ENCODE measurements at regions not wholly inside any gene's neighbourhood (a gene's known extent, or its start where the extent isn't known, plus 50 kb on each side); places are given as distances from the start of the nearest gene placed in this dataset.
"Not testable (repeated sequence)": the region's sequence is repeated elsewhere in the genome, so short reads cannot be mapped to it uniquely, and the experiment has no call there.

DNA sequence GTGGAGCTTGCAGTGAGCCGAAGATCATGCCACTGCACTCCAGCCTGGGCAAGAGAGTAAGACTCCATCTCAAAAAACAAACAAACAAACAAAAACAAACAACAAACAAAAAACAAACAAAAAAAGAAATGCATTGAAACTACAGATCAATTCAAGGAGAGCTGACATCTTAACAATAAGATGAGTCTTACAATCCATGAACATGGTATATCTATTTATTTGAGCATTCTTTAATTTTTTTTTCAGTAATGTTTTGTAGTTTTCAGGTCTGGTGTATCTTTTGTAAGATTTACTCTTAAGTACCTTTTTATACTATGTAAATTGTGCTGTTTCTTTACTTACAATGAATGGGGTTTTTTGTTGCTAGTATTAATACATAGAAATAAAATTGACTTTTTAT lies 140.1 kb upstream of the DAPK1 start:
- in situ Hi-C loops (cut with HindIII; ENCODE audit: low sequenced_read_pairs): no loop called here

DNA sequence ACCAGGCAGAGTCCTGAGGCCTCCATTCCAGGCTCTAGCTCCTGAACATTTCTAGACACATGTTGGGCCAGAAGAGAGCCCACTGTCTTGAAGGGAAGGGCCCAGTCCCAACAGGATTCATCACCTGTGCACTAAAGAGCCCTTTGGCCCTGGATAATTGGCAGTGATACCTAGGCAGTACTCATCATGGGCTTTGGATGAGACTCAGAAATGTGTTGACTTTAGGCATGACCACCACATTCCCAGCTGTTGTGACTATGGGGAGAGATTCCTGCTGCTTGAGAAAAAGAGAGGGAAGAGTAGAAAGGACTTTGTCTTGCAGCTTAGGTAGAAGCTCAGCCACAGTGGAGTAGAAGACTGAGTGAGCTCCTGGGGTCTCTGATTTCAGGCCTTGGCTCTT lies 138.4 kb upstream of the DAPK1 start:
- in situ Hi-C loops (cut with HindIII; ENCODE audit: low sequenced_read_pairs): no loop called here

DNA sequence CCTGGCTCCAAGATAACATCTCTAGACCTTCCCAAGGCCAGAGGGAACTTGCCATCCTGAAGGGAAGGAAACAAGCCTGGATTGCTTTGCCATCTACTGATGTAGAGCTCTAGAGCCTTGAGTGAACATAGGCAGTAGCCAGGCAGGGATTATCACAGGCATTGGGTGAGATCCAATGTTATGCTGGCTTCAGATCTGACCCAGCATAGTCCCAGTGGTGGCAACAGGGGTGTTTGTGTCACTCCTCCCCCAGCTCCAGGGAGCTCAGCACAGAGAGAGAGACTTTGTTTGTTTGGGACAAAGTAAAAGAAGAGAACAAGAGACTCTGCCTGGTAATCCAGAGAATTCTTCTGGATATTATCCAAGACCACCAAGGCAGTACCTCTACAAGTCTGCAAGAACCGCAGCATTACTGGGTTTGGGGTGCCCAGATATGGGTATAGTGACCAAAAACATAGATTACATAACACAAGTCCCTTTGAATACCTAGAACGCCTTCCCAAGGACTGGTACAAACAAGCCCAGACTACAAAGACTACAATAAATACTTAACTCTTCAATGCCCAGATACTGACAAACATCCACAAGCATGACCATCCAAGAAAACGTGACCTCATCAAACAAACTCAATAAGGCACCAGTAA lies 137.6 kb upstream of the DAPK1 start:
- in situ Hi-C loops (cut with HindIII; ENCODE audit: low sequenced_read_pairs): no loop called here

DNA sequence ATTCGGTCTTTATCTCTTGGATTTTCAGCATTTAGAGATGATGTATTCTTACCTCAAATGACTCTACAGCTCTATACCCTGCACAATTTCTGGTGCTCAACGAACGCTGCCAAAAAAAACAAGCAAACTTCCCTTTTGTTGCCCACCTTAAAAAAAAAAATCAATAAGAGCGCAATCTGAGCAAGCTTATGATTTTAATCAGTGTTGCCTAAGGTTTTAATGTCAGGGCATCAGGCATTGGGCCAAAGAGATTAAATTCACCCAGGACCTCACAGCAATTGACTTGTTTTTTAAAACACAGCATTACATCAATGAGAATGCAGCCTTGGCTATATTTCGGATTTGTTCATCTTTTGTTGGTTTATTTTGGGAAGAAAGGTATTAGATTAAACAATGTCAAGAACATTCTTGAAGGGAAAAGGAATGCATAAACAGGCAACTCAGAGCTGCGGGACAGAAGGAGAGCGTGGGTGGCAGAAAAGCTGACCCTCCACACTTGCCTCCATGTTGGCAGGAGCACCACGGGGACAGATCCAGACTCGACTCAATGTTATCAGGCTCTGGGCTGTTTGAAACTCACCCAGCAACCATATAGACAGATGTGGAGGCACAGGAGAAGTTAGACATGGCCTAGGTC lies 127.5 kb upstream of the DAPK1 start:
- in situ Hi-C loops (cut with HindIII; ENCODE audit: low sequenced_read_pairs): no loop called here

DNA sequence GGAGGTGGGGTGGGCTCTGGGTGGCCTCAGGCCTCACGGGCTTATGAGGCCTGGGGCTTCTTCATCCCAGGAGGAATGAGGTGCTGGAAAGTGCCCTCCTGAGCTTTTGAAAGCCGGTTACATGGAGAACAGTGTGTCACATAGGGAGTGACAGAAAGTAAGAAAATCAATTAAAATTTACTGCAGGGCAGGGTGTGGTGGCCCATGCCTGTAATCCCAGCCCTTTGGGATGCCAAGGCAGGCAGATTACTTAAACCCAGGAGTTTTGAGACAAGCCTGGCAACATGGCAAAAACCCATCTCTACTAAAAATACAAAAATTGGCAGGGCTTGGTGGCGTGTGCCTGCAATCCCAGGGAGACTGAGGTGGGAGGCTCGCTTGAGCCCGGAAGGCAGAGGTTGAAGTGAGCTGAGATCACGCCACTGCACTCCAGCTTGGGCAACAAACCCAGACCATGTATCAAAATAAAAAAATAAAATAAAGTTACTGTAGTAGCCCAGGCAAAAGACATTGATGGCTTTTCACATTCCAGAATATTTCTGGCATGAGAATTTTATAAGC lies 125.8 kb upstream of the DAPK1 start:
- in situ Hi-C loops (cut with HindIII; ENCODE audit: low sequenced_read_pairs): no loop called here

DNA sequence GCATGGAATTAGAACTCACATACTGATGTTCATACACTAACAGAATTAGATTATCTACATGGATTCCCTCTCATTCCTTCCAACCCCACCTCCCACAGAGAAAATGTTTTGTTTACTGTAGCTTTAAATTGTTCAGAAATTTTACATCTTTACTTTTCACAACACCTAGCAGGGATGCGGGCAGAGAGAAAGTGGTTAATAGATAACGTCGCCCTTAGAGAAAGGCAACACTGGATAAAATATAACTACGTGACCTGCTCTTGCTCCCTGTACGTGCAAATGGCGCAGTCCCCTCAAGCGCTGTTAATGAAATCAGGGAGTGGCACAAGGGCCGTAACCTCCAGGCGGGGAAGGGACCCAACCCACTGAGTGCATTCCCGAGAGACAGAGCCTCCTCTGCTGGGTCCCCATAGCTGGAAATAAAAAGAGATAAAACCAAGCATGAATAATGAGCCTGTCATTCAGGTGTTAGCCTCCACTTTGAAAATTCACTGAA lies 125.3 kb upstream of the DAPK1 start:
- in situ Hi-C loops (cut with HindIII; ENCODE audit: low sequenced_read_pairs): no loop called here

DNA sequence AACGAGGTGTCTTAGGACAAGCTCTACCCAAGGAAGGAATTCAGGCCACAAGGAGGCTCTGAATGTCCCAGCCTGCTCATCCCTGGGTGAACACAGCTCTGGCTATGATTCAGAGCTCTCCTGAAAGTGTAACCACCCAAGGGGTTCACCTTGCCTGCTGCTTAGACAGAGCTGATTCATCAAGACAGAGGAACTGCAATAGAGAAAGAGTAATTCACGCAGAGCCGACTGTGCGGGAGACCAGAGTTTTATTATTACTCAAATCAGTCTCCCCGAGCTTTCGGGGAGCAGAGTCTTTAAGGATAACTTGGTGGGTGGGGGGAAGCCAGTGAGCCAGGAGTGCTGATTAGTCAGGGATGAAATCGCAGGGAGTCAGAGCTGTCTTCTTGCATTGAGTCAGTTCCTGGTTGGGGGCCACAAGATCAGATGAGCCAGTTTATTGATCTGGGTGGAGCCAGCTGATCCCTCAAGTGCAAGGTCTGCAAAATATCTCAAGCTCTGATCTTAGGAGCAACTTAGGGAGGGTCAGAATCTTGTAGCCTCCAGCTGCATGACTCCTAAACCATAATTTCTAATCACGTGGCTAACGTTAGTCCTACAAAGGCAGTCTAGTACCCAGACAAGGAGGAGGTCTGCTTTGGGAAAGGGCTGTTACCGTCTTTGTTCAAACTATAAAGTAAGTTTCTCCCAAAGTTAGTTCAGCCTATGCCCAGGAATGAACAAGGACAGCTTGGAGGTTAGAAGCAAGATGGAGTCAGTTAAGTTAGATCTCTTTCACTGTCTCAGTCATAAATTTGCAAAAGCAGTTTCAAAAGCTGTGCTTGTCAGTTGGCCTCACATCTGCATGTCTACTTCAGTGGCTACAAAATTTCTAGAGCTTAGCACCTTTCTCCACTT lies 123.4 kb upstream of the DAPK1 start:
- in situ Hi-C loops (cut with HindIII; ENCODE audit: low sequenced_read_pairs): not testable (repeated sequence)

DNA sequence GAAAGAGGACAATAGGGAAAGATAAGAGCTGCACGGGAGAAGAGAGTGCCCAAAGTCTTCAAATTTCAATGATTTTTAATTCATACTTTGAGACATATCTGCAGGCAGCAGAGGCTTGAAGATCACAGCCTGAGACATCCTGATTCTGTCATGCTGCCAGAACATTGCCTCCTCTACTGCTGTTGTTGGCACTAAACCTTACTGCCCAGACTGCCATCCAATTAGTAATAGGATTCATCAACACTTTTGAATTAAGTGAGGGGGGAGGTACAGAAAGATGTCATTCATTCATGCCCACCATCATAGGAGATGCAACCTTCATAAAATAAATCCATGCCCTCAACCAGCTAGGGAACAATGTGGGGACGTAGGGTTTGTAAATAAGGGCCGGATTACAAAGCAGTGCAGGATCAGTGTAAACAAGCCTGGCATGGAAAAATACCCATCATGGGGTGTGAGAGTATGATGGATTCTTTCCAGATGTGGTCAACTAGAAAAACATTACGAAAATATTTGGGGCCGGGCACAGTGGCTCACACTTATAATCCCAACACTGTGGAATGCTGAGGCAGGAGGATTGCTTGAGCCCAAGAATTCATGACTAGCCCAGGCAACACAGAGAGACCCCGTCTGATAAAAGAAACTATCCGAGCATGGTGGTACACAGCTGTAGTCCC lies 122.1 kb upstream of the DAPK1 start:
- in situ Hi-C loops (cut with HindIII; ENCODE audit: low sequenced_read_pairs): no loop called here

DNA sequence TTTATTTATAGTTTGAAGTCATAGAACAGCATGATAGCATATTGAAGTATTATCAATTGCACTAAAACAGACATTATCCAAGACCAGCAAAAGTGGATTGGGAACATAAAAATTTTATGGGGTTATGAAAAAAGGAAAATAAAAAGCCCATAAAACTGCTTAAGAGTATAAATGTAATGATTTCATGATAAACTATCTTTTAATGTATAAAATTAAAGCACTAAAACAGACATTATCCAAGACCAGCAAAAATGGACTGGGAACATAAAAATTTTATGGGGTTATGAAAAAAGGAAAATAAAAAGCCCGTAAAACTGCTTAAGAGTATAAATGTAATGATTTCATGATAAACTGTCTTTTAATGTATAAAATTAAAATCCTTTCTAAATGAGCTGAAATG lies 119.0 kb upstream of the DAPK1 start:
- in situ Hi-C loops (cut with HindIII; ENCODE audit: low sequenced_read_pairs): no loop called here

DNA sequence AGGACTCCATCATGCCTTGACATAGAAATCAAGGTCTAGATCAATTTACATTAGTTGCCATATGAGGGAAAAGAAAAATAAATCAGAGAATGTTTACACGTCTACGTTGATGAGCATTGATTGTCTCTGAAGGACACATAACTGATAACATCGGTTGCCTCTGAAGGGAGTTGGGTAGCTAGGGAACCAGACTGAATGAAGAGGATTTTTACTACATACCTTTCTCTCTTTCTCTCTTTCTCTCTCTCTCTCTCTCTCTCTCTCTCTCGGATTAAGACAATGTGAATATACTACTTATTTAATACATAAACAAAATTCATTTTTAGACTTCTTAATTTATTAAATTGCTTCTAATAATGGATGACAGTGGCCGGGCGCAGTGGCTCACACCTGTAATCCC lies 118.4 kb upstream of the DAPK1 start:
- in situ Hi-C loops (cut with HindIII; ENCODE audit: low sequenced_read_pairs): no loop called here

DNA sequence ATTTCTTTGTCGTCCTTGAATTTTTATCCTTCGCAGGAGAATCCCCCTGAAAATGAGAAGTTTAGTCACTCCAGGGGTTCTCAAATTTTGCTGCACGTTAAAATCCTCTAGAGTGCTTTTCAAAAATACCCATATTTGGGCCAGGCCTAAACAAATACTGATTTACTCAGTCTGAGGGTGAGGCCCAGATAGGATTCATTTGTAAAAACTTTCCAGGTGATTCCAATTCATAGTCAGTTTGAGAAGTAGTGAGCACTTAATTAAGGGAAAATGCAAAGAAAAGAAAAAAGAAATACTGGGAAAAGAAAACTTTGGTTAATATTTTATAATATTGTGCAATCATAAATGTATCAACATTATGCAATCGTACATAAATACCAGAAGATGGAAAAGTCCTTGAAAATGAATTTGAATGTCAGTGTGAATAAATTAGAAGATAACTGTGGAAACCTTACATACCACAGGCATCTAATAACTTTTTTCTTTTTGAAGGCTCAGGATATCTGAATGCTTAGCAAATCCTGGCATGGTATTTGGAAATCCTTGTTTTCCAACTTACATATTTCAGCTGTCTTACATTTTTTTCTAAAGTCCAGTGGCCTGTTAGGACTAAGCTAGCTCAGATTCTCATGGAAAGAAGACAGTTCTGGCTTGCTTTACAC lies 116.5 kb upstream of the DAPK1 start:
- in situ Hi-C loops (cut with HindIII; ENCODE audit: low sequenced_read_pairs): loop anchor here (5.0 kb wide), 1 partner anchor 44 kb away; no protein-coding TSS in a partner anchor

DNA sequence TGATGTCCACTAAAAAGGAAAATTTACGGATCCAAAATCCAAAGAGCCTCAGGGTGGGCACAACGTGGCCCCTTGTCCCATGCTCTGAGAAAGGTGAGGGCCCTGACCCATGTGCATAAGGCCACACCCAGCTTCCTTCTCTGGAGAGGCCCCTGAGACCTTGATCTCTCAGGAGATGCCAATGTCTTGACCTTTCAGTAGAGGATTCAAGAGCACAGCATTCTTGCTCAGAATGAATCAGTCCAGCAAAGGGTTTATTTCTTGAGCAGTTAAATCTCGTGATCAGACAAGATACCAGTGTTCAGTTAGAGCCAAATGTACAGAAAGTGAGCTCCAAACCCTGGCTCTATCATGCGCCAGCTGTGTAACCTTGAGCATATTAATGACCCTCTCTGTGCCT lies 115.9 kb upstream of the DAPK1 start:
- in situ Hi-C loops (cut with HindIII; ENCODE audit: low sequenced_read_pairs): loop anchor here (5.0 kb wide), 1 partner anchor 44 kb away; no protein-coding TSS in a partner anchor

DNA sequence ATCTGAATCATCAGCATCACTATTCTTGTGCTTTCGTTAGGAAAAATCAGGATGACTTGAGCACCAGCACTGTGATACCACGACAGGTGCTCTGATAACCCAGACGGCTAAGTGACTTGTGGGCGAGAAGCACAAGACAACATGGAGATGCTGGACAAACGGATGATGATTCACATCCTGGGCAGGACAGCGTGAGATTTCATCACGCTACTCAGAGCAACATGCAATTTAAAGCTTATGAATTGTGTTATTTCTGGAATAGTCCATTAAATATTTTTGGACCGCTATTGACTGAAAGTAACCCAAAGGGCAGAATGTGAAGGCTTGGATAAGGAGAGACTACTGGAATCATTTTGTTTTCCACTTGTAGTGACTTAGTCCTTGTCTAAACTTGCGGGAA lies 114.8 kb upstream of the DAPK1 start:
- in situ Hi-C loops (cut with HindIII; ENCODE audit: low sequenced_read_pairs): loop anchor here (5.0 kb wide), 1 partner anchor 46 kb away; no protein-coding TSS in a partner anchor

DNA sequence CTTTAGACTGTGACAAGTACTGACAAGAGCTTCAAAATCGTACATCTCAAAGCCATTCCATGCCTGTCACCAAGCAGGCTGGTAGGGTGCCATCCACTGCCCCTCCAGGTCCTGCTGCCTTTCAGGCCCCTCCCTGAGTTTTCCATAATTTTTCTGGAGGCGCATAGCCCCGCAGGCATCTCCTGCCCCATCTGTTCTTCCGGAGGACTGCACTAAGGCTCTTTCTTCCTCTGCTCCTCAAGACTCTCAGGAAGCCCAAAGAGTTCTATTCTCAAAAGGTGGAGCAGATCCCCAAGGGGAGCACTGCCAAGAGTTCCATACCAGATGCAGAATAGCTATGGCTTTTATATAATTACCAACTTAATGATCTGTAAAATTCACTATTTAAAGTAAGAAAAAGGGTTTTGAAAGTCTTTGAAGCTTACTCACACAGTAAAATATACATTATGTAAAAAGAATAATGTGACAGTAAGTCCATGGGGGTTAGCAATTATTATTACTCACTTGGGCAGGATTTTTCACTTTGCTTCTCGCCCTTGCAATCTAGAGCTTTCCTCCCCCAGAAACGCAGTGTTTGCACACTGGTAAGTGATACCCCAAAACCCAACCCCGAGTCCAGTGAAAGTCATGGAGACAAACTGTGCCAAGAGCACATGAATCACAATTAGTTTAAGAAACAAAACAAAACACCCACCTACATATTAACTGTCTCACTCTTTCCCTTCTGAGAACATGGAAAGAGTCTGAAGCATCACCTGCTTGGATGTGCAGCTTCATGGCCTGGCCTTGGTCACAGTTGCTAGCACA lies 114.1 kb upstream of the DAPK1 start:
- in situ Hi-C loops (cut with HindIII; ENCODE audit: low sequenced_read_pairs): loop anchor here (5.0 kb wide), 1 partner anchor 46 kb away; no protein-coding TSS in a partner anchor

DNA sequence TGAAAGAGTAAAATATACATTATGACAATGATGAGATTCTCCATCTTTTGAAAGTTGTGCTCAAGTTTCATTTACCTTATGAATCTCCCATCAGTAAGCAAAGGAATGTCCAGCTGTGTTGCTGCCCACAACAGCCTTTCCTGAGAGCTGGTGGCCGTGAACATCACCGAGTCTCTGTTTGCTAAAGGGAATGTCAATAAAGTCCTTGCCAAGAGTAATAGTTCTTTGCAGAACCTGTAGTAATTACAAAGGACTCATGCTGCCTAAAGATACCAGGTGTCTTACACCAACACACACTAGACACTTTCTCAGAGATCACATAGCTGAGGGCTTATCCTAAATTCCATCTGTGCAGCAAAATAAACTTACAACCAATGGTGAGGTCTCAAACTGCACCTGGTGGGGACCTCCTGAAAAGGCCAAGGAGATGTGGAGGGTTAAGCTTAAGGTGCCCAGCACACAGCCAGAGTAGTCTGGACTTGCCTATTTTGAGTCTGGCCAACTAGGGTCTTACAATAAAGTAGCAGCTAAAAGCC lies 111.1 kb upstream of the DAPK1 start:
- in situ Hi-C loops (cut with HindIII; ENCODE audit: low sequenced_read_pairs): no loop called here

DNA sequence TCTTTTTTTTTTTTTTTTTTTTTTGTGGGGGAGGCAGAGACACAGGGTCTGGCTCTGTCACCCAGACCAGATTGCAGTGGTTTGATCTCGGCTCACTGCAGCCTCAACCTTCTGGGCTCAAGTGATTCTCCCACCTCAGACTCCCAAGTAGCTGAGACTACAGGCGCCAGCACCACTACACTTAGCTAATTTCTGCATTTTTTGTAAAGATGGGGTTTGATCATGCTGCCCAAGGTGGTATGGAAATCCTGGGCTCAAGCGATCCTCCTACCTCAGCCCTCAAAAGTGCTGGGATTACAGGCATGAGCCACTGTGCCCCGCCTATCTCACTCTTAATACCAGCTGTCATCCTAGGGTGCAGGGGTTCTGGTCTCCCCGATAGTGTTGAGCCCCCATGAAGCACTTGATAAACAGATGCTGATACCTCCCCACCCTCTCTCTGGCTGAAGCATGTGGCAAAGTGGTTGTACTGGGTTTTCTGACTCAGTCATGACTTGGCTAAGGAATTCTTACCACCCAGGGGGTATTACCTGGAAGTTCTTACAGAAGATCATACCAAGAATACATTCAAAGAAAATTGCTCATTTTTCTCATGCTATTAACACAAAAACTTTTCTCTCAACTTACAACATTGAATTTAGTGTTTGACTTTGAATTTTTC lies 110.2 kb upstream of the DAPK1 start:
- in situ Hi-C loops (cut with HindIII; ENCODE audit: low sequenced_read_pairs): no loop called here

DNA sequence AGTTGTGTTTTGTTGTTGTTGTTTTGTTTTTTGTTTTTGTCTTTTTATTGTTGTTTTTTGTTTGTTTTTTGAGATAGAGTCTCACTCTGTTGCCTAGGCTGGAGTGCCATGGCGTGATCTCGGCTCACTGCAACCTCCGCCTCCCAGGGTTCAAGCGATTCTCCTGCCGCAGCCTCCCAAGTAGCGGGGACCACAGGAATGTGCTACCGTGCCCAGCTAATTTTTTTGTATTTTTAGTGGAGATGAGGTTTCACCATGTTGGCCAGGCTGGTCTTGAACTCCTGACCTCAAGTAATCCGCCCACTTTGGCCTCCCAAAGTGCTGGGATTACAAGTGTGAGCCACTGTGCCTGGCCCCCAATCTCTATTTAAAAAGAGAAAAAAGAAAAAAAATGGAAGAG lies 109.0 kb upstream of the DAPK1 start:
- in situ Hi-C loops (cut with HindIII; ENCODE audit: low sequenced_read_pairs): not testable (repeated sequence)

DNA sequence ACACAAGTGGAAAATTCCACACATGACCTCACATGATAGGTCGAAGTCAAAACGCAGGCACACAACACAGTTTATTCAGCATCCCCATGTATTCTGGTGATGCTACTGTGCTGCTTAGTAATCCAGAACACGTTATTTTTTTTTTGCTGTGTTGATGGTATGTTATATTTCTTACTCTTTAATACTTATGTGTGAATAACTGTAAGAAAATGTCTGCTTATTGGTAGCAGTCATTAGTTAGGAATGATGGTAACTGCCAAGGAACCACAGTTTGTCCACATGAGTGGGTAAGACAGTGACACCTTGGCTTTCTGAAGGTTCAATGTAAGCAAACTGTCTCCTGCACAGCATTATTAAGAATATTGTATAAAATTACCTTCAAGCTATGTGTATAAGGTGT lies 107.7 kb upstream of the DAPK1 start:
- in situ Hi-C loops (cut with HindIII; ENCODE audit: low sequenced_read_pairs): no loop called here

All from DLD1 (cell line).